KBM-7 (cell line): ENCODE measurements at regions not wholly inside any gene's neighbourhood (a gene's known extent, or its start where the extent isn't known, plus 50 kb on each side); places are given as distances from the start of the nearest gene placed in this dataset.

Experiments used
- DNase-seq: peaks from one replicate; pipeline ENCODE4 v3.0.0-alpha.2; 2015
- in situ Hi-C: fragments of 300-500 bp; cut with MboI; formaldehyde crosslinking; loops from 2 replicates; pipeline ENCODE4 v1.14.3; 2020; ENCODE audit warnings: low sequenced_read_pairs, low pct_unique_long_range_greater_than_20kb, mixed read lengths

- in situ Hi-C loops = no loop called here
- no peak for DNase-seq
Observed at GRCh38 chr11:11760838-11761237, 80.9 kb upstream of the USP47 start.

GRCh38 chr11:11758603-11759196 lies 83.1 kb upstream of the USP47 start:
- DNase-seq = no peak
- in situ Hi-C loops = no loop called here

- in situ Hi-C loops = no loop called here
- DNase-seq = no peak
Observed at GRCh38 chr11:11757909-11758308, 83.9 kb upstream of the USP47 start.

- DNase-seq = no peak
- in situ Hi-C loops = no loop called here
Observed at GRCh38 chr11:11756718-11757117, 85.1 kb upstream of the USP47 start.

- no peak for DNase-seq
- in situ Hi-C loops = no loop called here
Observed at GRCh38 chr11:11755871-11756270, 85.9 kb upstream of the USP47 start.

- DNase-seq = no peak
- in situ Hi-C loops = no loop called here
Observed at GRCh38 chr11:11752679-11753078, 89.1 kb upstream of the USP47 start.

- in situ Hi-C loops = no loop called here
- no peak for DNase-seq
Observed at GRCh38 chr11:11750017-11750878, 91.5 kb upstream of the USP47 start.

- DNase-seq = no peak
- in situ Hi-C loops = no loop called here
Observed at GRCh38 chr11:11748706-11749365, 92.9 kb upstream of the USP47 start.

- in situ Hi-C loops = no loop called here
- DNase-seq = no peak
Observed at GRCh38 chr11:11747570-11747969, 94.2 kb upstream of the USP47 start.

GRCh38 chr11:11746449-11746848 lies 95.3 kb upstream of the USP47 start:
- DNase-seq = no peak
- in situ Hi-C loops = no loop called here

- in situ Hi-C loops = no loop called here
Observed at GRCh38 chr11:11743216-11743615, 98.6 kb upstream of the USP47 start.

GRCh38 chr11:11742486-11742885 lies 99.3 kb upstream of the USP47 start:
- in situ Hi-C loops = no loop called here
- no peak for DNase-seq

More at GRCh38 chr11:11743216-11743615, 98.6 kb upstream of the USP47 start:
- DNase-seq = no peak

GRCh38 chr11:11740836-11741235 lies 100.9 kb upstream of the USP47 start:
- in situ Hi-C loops = no loop called here

GRCh38 chr11:11740073-11740702 lies 101.6 kb upstream of the USP47 start:
- DNase-seq = no peak
- in situ Hi-C loops = no loop called here

More at GRCh38 chr11:11740836-11741235, 100.9 kb upstream of the USP47 start:
- DNase-seq = no peak

- no peak for DNase-seq
- in situ Hi-C loops = no loop called here
Observed at GRCh38 chr11:11738370-11738769, 103.4 kb upstream of the USP47 start.

- DNase-seq = no peak
- in situ Hi-C loops = no loop called here
Observed at GRCh38 chr11:11735586-11735985, 106.2 kb upstream of the USP47 start.

- no peak for DNase-seq
- in situ Hi-C loops = no loop called here
Observed at GRCh38 chr11:11733246-11733747, 108.5 kb upstream of the USP47 start.

GRCh38 chr11:11732116-11732515 lies 109.7 kb upstream of the USP47 start:
- no peak for DNase-seq
- in situ Hi-C loops = no loop called here

- DNase-seq = no peak
- in situ Hi-C loops = no loop called here
Observed at GRCh38 chr11:11731311-11732083, 109.7 kb upstream of the GALNT18 start.
